ENCODE measurements at regions not wholly inside any gene's neighbourhood (a gene's known extent, or its start where the extent isn't known, plus 50 kb on each side); places are given as distances from the start of the nearest gene placed in this dataset.

- intact Hi-C loops (cut with DNase I), result no loop called here
- no peak for FAIRE-seq
Observed at GRCh38 chr1:74818241-74818640, 85.3 kb downstream of the TYW3 start.

GRCh38 chr1:74818661-74819456, 85.9 kb downstream of the TYW3 start:
- H3K36me3 ChIP-seq (ENCODE audit: control insufficient read depth in 2 of 3, insufficient read depth in 3 of 3, low read length in 3 of 3), result no peaks in the 10 kb centered on the region
- H3K27me3 ChIP-seq (ENCODE audit: control insufficient read depth, insufficient read depth, low read length), result no peaks in the 10 kb centered on the region
- DNase-seq (no peak), FAIRE-seq (no peak)
- H3K9me3 ChIP-seq (ENCODE audit: control insufficient read depth in 2 of 3, insufficient read depth in 1 of 3, low read length in 3 of 3), result peaks cover 0 to 3% (median 0%) of the 10 kb centered on the region in 3 donors
- no peak overlapping the region for H3K27ac ChIP-seq (ENCODE audit: low read depth in 2 of 2, low read length in 2 of 2)
- H3K4me1 ChIP-seq (ENCODE audit: control insufficient read depth in 2 of 3, insufficient read depth in 2 of 3, low read depth in 1 of 3, low read length in 3 of 3), result no peaks in the 10 kb centered on the region
- intact Hi-C loops (cut with DNase I), result no loop called here
- no peak overlapping the region for H3K9ac ChIP-seq (ENCODE audit: low read length in 3 of 3)
- TF ChIP-seq CTCF (IDR thresholded peaks at IDR 0.05; ENCODE audit: borderline replicate concordance, extremely low read depth, insufficient read depth), result no peak
- no peak overlapping the region for H3K4me3 ChIP-seq (ENCODE audit: low read length in 3 of 3)

More at GRCh38 chr1:74818241-74818640, 85.3 kb downstream of the TYW3 start:
- H3K9me3 ChIP-seq (ENCODE audit: control insufficient read depth in 2 of 3, insufficient read depth in 1 of 3, low read length in 3 of 3), result peaks cover 0 to 3% (median 0%) of the 10 kb centered on the region in 3 donors
- no peak for TF ChIP-seq CTCF (IDR thresholded peaks at IDR 0.05; ENCODE audit: borderline replicate concordance, extremely low read depth, insufficient read depth)
- H3K4me1 ChIP-seq (ENCODE audit: control insufficient read depth in 2 of 3, insufficient read depth in 2 of 3, low read depth in 1 of 3, low read length in 3 of 3), result no peaks in the 10 kb centered on the region
- DNase-seq, result no peak
- H3K27ac ChIP-seq (ENCODE audit: low read depth in 2 of 2, low read length in 2 of 2), result no peak overlapping the region
- no peaks in the 10 kb centered on the region for H3K27me3 ChIP-seq (ENCODE audit: control insufficient read depth, insufficient read depth, low read length)
- no peaks in the 10 kb centered on the region for H3K36me3 ChIP-seq (ENCODE audit: control insufficient read depth in 2 of 3, insufficient read depth in 3 of 3, low read length in 3 of 3)
- H3K4me3 ChIP-seq (ENCODE audit: low read length in 3 of 3), result no peak overlapping the region
- H3K9ac ChIP-seq (ENCODE audit: low read length in 3 of 3), result no peak overlapping the region

- intact Hi-C loops (cut with DNase I), result no loop called here
- no peak for TF ChIP-seq CTCF (IDR thresholded peaks at IDR 0.05; ENCODE audit: borderline replicate concordance, extremely low read depth, insufficient read depth)
- no peak overlapping the region for H3K27ac ChIP-seq (ENCODE audit: low read depth in 2 of 2, low read length in 2 of 2)
- H3K4me1 ChIP-seq (ENCODE audit: control insufficient read depth in 2 of 3, insufficient read depth in 2 of 3, low read depth in 1 of 3, low read length in 3 of 3), result no peaks in the 10 kb centered on the region
- FAIRE-seq (no peak), DNase-seq (no peak)
- no peaks in the 10 kb centered on the region for H3K36me3 ChIP-seq (ENCODE audit: control insufficient read depth in 2 of 3, insufficient read depth in 3 of 3, low read length in 3 of 3)
- no peak overlapping the region for H3K4me3 ChIP-seq (ENCODE audit: low read length in 3 of 3)
- no peaks in the 10 kb centered on the region for H3K9me3 ChIP-seq (ENCODE audit: control insufficient read depth in 2 of 3, insufficient read depth in 1 of 3, low read length in 3 of 3)
- H3K9ac ChIP-seq (ENCODE audit: low read length in 3 of 3), result no peak overlapping the region
- no peaks in the 10 kb centered on the region for H3K27me3 ChIP-seq (ENCODE audit: control insufficient read depth, insufficient read depth, low read length)
Observed at GRCh38 chr1:74822851-74823401, 90.0 kb downstream of the TYW3 start.
